ENCODE measurements at regions not wholly inside any gene's neighbourhood (a gene's known extent, or its start where the extent isn't known, plus 50 kb on each side); places are given as distances from the start of the nearest gene placed in this dataset.

DNA sequence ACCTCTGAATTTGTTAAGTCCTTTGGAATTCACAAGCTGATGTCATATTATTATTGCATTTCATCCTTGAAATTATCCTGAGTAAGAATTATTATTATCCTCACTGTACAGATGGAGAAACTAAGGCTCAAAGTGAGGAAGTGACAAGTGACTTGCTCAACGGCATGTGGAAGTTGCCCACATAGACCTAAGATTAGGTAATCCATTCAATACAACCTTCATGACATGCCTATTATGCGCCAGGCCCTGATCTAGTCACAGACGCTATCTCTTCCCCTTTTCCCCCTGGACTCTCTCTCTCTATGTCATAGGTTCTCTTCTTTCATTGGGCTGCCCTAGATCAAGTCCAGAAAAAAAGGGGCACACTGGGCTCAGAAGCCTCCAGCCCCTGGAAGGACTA is 84.9 kb upstream of the KCNK2 start:
- TF ChIP-seq, protein P1, sequence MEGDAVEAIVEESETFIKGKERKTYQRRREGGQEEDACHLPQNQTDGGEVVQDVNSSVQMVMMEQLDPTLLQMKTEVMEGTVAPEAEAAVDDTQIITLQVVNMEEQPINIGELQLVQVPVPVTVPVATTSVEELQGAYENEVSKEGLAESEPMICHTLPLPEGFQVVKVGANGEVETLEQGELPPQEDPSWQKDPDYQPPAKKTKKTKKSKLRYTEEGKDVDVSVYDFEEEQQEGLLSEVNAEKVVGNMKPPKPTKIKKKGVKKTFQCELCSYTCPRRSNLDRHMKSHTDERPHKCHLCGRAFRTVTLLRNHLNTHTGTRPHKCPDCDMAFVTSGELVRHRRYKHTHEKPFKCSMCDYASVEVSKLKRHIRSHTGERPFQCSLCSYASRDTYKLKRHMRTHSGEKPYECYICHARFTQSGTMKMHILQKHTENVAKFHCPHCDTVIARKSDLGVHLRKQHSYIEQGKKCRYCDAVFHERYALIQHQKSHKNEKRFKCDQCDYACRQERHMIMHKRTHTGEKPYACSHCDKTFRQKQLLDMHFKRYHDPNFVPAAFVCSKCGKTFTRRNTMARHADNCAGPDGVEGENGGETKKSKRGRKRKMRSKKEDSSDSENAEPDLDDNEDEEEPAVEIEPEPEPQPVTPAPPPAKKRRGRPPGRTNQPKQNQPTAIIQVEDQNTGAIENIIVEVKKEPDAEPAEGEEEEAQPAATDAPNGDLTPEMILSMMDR (IDR thresholded peaks at IDR 0.05; ENCODE audit: low read depth, low read length) = no peak
- no peak for TF ChIP-seq EZH2phosphoT487 (IDR thresholded peaks at IDR 0.05; ENCODE audit: low read depth)

Data from OCI-LY3 (cell line).